ENCODE measurements at regions not wholly inside any gene's neighbourhood (a gene's known extent, or its start where the extent isn't known, plus 50 kb on each side); places are given as distances from the start of the nearest gene placed in this dataset.

DNA sequence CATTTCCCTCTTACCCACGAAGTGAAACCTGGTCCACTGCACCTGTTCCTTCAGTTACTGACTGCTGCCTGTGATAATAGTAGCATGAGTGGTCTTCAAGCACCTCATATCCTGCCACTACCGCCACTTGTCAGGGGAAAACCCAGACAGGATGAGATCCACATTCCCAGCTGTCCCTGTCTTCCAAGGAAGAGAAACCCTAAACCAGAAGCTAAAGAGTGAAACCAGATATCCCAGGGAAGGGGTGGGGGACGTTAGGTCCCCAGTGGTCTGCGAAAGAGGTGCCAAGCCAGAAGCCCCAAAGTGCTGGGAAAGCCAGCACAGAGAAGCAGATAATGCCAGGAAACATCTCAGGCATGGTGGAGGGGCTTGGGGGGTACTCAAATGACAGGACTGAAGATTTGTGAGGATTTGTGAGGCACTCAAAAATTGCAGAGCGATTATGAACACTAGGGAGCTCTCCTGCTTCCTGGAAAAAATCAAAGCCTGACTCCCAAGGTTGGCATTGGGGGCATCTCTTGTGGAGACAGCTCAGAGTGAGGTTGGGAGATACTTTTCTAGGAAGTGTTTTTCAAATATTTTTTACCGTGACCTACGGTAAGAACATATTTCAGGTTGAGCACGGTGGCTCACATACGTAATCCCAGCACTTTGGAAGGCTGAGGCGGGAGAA lies 77.9 kb downstream of the TMEM30B start:
- no peaks in the 10 kb centered on the region for H3K36me3 ChIP-seq
- no peak overlapping the region for H3K27ac ChIP-seq
- H3K4me3 ChIP-seq: no peak overlapping the region
- TF ChIP-seq, protein P1, sequence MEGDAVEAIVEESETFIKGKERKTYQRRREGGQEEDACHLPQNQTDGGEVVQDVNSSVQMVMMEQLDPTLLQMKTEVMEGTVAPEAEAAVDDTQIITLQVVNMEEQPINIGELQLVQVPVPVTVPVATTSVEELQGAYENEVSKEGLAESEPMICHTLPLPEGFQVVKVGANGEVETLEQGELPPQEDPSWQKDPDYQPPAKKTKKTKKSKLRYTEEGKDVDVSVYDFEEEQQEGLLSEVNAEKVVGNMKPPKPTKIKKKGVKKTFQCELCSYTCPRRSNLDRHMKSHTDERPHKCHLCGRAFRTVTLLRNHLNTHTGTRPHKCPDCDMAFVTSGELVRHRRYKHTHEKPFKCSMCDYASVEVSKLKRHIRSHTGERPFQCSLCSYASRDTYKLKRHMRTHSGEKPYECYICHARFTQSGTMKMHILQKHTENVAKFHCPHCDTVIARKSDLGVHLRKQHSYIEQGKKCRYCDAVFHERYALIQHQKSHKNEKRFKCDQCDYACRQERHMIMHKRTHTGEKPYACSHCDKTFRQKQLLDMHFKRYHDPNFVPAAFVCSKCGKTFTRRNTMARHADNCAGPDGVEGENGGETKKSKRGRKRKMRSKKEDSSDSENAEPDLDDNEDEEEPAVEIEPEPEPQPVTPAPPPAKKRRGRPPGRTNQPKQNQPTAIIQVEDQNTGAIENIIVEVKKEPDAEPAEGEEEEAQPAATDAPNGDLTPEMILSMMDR (IDR thresholded peaks at IDR 0.05; ENCODE audit: low read depth, low read length): no peak
- H3K27me3 ChIP-seq: no peaks in the 10 kb centered on the region
- no peaks in the 10 kb centered on the region for H3K4me1 ChIP-seq (ENCODE audit: low read depth)
- no peaks in the 10 kb centered on the region for H3K9me3 ChIP-seq (ENCODE audit: low read depth)
- DNase-seq (ENCODE audit: low read depth in 1 of 2, low spot score in 1 of 2): no peak

GRCh38 chr14:61202124-61202523 lies 79.0 kb downstream of the TMEM30B start:
- Histone ChIP-seq H3K36me3 (no peaks in the 10 kb centered on the region), H3K4me3 (no peak overlapping the region), H3K27me3 (no peaks in the 10 kb centered on the region), H3K4me1 (ENCODE audit: low read depth) (no peaks in the 10 kb centered on the region), H3K9me3 (ENCODE audit: low read depth) (no peaks in the 10 kb centered on the region), H3K27ac (no peak overlapping the region)
- TF ChIP-seq, protein P1 (IDR thresholded peaks at IDR 0.05; ENCODE audit: low read depth, low read length): no peak
- DNase-seq (ENCODE audit: low read depth in 1 of 2, low spot score in 1 of 2): no peak

DNA sequence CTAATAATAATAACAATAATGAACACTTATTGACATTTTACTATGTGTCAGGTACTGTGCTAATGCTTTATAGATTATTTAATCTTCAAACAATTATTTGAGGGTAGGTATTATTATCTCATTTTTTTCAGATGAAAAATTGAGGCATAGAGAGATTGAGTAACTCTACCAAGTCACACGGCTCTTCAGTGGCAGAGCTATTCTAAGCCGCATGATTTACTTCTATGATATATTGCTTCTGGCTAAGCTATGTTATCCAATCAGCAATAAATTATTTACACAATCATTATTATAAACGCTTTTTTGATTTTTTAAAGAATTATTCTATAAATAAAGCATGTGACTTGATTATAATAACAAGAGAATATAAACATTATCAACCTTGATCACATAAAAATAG lies 80.0 kb downstream of the TMEM30B start:
- no peaks in the 10 kb centered on the region for H3K4me1 ChIP-seq (ENCODE audit: low read depth)
- no peaks in the 10 kb centered on the region for H3K9me3 ChIP-seq (ENCODE audit: low read depth)
- DNase-seq (ENCODE audit: low read depth in 1 of 2, low spot score in 1 of 2): no peak
- H3K27ac ChIP-seq: no peak overlapping the region
- H3K27me3 ChIP-seq: no peaks in the 10 kb centered on the region
- H3K36me3 ChIP-seq: no peaks in the 10 kb centered on the region
- no peak overlapping the region for H3K4me3 ChIP-seq
- TF ChIP-seq, protein P1 (IDR thresholded peaks at IDR 0.05; ENCODE audit: low read depth, low read length): no peak

DNA sequence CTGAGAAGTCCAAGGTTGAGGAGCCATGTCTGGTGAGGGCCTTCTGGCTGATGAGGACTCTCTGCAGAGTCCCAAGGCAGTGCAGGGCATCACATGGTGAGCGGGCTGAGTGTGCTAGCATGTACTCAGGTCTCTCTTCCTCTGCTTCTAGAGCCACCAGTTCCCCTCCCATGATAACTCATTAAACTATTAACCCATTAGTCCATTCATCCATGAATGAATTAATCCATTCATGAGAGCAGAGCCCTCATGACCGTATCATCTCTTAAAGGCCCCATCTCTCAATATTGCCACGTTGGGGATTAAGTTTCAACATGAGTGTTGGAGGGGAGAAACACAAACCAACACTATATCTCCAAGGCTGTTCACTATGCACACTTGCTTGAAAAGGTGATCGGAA lies 83.7 kb downstream of the TMEM30B start:
- Histone ChIP-seq H3K36me3 (no peaks in the 10 kb centered on the region), H3K4me1 (ENCODE audit: low read depth) (no peaks in the 10 kb centered on the region), H3K4me3 (no peak overlapping the region), H3K27me3 (no peaks in the 10 kb centered on the region), H3K9me3 (ENCODE audit: low read depth) (no peaks in the 10 kb centered on the region), H3K27ac (no peak overlapping the region)
- TF ChIP-seq, protein P1 (IDR thresholded peaks at IDR 0.05; ENCODE audit: low read depth, low read length): no peak
- DNase-seq (ENCODE audit: low read depth in 1 of 2, low spot score in 1 of 2): no peak

GRCh38 chr14:61196792-61197191 lies 84.3 kb downstream of the TMEM30B start:
- H3K27me3 ChIP-seq: no peaks in the 10 kb centered on the region
- no peak overlapping the region for H3K27ac ChIP-seq
- H3K36me3 ChIP-seq: no peaks in the 10 kb centered on the region
- no peaks in the 10 kb centered on the region for H3K9me3 ChIP-seq (ENCODE audit: low read depth)
- H3K4me3 ChIP-seq: no peak overlapping the region
- TF ChIP-seq, protein P1 (IDR thresholded peaks at IDR 0.05; ENCODE audit: low read depth, low read length): peak; percentile 13
- no peaks in the 10 kb centered on the region for H3K4me1 ChIP-seq (ENCODE audit: low read depth)
- peak in 1 of 2 donors; percentile 11 for DNase-seq (ENCODE audit: low read depth in 1 of 2, low spot score in 1 of 2)

Measured in cardiac muscle cell (in vitro differentiated cells and primary cell).